HK-2 (cell line): ENCODE measurements at regions not wholly inside any gene's neighbourhood (a gene's known extent, or its start where the extent isn't known, plus 50 kb on each side); places are given as distances from the start of the nearest gene placed in this dataset.

Experiments
- DNase-seq: peaks from one replicate; pipeline ENCODE4 v3.0.0-alpha.2; 2018; ENCODE audit not compliant: unreplicated experiment

GRCh38 chr11:91756829-91757480, 467.7 kb upstream of the FAT3 start:
- DNase-seq: no peak

GRCh38 chr11:91755951-91756707, 468.5 kb upstream of the FAT3 start:
- DNase-seq: no peak

GRCh38 chr11:91755526-91755925, 469.1 kb upstream of the FAT3 start:
- DNase-seq: no peak

GRCh38 chr11:91749251-91749650, 475.4 kb upstream of the FAT3 start:
- no peak for DNase-seq

DNA sequence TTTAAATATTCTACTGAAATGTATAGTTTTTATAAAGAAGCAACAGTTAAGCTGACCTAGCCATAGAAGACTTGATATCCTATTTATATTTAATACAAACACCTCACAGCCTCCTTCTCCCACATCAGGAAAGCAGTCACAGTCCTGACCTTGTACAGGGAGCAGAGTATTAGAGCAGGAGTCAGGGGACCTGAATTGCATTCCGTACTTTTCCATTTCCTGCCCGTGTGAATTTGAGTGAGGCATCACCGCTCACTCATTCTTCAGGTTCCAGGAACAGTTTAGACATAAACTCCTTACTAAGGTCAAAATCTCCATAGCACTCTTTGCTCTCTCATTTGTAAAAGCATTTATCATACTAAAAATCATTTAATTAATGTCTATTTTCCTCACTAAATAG, 482.5 kb upstream of the FAT3 start:
- DNase-seq: no peak

DNA sequence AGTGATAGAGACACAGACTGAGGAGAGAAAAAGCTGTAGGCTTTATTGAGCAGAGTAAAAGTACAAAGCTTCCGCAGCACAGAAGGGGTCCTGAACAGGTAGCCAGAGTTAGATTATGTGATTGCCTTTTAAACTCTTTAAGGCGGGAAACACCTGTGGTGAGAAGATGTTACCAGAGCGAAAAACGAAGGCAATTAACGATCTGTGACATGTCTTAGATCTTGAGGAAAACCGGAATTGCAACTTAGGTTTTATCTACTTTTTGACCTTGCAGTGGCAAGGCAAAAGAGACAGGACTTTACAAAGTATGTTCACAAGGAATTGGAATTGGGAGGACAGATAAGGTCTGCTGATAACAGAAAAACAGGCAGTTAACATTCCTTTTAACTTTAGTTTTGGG, 493.6 kb upstream of the FAT3 start:
- DNase-seq: no peak

DNA sequence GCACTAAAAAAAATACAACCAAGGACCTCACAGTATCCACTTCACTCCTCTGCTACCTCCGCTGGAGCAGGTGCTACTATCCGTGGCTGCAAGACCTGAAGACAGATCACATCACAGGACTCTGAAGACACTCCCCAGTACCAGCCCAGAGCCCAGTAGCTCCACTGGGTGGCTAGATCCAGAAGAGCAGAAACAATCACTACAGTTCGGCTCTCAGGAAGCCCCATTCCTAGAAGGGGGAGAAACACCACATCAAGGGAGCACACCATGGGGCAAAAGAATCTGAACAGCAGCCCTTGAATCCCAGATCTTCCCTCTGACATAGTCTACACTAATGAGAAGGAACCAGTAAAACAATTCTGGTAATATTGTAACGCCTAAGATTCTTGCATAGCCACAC, 494.0 kb upstream of the FAT3 start:
- DNase-seq: no peak

DNA sequence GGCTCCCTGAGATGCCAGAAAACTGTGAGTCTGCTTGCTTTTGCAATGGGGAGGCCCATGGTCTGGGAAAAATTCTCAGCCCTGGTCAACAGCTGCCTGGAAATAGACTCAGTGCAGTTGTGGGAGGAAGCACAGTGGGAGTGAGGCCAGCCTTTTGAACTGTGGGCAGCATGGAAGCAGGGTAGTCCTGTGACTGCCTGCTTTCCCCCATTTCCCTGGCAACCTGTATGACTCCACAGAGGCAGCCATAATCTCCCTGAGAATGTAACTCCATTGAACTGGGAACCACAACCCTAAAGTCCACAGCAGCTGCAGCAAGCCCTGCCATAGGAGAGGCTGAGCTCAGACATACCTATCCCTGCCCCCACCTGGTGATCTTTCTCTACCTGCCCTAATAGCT, 494.6 kb upstream of the FAT3 start:
- DNase-seq: no peak

- DNase-seq: no peak
These were observed 507.4 kb upstream of the FAT3 start for GRCh38 chr11:91717169-91717568.

DNA sequence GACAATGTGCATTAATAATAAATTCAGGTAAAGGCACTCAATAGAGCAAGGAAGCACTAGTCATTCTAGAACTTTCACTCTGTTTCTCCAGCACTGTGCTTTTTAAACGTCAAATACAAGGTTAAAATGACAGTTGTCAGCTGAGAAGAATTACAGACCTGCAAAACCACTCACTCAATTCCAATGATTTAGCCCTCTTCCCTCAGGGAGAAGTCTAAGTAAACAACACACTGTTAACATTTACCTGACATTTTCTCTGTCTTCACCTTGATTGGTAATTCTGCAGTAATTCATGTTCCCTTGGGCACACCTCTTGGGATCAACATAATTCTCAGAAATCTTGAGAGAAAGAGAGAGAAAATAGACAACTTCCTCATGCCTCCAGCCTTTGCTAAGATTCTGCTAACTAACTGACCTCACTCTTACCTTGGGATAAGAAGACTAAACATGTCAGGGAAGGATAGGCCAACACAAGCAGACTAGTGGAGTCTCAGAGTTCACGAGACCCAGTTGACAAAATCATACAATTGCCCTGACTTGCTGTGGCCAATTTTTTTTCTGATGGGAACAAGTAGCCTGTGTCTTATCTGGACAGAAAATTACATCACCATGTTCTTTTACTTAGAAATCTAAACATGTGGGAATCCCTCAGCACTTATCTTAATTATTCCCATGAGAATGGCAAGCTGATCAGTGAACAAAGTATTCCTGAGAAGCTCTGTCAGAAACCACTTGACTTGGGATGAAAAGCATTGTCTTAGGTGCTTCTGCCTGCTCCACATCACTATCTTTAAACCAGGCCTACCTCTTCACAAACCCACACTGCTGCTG, 516.8 kb upstream of the FAT3 start:
- DNase-seq: no peak

DNA sequence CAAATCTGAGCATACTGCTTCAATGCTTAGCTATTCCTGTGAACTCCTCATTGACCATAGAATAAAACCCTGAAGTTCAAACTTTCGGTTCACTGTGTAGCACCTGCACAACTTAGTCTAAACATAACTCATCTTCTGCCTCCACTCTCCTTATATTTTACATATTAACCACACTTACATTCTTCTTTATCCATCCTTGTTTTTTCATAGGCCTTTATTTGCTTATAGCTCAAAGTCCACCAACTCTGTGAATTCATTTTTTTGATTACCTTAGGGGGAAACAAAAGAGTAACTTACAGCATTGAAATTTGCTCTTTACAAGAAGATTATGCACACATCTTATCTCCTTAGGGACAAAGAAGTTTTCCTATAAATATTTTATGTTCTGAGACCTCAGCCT, 521.6 kb upstream of the FAT3 start:
- DNase-seq: no peak

DNA sequence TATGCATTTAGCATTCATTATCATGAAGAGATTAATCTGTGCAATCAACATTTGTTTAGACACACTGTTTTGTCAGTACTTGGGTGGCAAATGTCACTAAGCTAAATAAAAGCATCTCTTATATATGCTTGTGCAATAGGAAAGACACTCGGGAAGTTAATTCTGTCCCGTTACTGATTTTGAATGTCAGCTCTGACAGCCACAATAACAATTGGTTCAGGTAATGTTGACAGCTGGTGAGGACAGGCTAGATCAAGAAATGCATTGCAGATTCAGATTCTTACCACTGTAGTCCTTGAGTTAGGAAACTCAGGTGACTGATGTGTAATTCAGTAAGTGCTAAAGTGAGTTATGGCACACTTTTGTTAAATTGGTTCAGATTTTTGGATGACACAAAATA, 523.8 kb upstream of the FAT3 start:
- DNase-seq: no peak

- no peak for DNase-seq
These were observed 525.8 kb upstream of the FAT3 start for GRCh38 chr11:91698845-91699244.

DNA sequence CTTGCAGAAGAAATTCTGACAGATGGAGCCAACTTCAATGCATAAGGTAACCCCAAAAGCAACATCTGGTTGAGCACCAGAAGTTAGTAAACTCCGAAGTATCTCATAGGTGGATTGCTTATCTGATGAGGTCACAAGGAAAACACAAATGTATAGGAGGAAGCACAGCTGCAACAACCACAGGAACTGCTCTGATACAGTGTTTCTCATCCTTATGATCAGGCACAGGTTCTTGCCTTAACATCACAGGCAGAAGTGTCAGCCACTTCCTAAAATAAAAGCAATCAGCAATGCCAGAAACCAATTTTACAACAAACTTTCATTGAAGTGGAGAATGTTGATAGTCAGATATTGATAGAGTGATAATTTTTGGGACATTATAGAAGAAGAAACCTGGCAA, 530.3 kb upstream of the FAT3 start:
- no peak for DNase-seq

DNA sequence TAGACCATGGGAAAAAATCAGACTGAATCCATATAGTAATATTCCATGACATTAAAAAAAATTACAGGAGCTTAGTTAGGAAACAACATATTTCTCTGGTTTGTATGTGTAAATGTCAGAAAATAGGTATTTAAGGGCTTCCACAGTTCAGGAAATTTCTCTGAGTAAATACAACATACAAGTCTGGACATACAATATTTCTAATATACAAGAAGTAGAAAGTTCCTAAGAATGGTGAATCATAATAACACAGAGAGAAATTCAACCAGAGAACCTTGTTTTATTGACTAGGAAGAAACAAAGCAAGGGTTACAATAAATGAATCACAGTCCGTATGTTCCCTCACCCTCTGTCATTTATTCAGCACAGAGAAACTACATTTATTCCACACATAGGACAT, 532.7 kb upstream of the FAT3 start:
- no peak for DNase-seq

- DNase-seq: no peak
These were observed 535.9 kb upstream of the FAT3 start for GRCh38 chr11:91688672-91689071.

- no peak for DNase-seq
These were observed 537.9 kb upstream of the FAT3 start for GRCh38 chr11:91686700-91687099.

GRCh38 chr11:91686281-91686680, 538.3 kb upstream of the FAT3 start:
- DNase-seq: no peak

DNA sequence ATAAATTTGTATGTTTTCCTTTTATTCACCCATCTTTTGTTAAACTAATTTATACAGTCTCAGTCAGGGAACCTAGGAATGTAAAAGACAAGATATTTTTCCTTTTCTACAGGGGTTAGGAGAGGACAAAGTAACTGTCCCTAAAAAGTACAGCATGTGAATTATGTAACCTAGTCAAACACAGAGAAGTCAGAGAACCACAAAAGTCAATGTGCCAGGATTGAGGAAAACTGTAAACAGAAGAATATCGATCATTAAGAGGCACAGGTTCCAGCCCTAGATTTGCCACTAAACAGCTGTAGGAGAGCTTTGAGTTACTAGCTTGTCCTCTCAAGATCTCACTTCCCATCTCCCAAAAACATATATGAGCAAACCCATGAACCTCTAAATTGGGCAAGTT, 550.9 kb upstream of the FAT3 start:
- no peak for DNase-seq

DNA sequence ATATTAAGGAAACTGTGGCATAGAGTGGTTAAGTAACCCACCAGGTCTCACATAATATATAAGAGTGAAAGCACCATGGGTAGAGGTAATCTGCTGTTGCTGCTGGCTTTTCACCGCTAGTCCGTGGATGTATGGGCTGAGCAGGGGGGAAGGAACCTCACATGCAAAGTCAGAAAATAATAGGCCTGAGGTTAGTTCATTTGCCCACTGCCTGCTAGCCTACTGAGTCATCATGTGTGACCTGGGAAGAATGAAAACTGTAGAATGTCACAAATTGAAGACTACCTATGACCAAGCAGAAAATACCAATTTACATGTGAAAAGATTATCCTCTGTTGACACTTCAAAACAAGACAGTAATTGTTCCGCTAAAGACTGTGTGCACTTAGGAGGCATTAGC, 560.1 kb upstream of the FAT3 start:
- DNase-seq: no peak

DNA sequence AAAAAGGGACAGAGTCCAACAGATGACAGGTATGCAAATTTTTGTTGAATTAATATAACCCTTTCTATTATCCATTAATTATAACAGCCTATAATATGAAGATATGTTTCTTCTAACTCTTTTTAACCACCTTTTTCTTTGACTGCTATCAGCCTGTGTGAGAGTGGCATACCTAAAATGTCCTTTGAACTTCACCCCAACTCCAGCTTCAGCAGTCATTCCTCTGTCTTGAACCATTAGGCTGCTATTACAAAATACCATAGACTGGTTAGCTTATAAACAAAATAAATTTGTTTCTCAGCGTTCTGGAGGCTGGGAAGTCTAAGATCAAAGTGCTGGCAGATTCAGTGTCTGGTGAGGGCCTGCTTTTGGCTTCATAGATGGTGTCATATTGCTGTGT, 564.6 kb upstream of the FAT3 start:
- DNase-seq: no peak

GRCh38 chr11:91654686-91655085, 569.9 kb upstream of the FAT3 start:
- DNase-seq: no peak
